GM23338 (cell line): ENCODE measurements at regions not wholly inside any gene's neighbourhood (a gene's known extent, or its start where the extent isn't known, plus 50 kb on each side); places are given as distances from the start of the nearest gene placed in this dataset.

Experiments
- ATAC-seq: fragments of 200-7000 bp; cut with Tn5 transposase; 3 replicates; pipeline ENCODE4 v1.9.1; 2020
- DNase-seq: peaks from one replicate; pipeline ENCODE4 v3.0.0-alpha.2; 2015; ENCODE audit warnings: low spot score
- H2AFZ ChIP-seq: fragments of 200-600 bp; sonication (generic); 2 replicates; pipeline ENCODE4 v1.8.0; 2016; ENCODE audit warnings: antibody characterized with exemption, mild to moderate bottlenecking, moderate library complexity
- H3F3A ChIP-seq: fragments of 200-600 bp; sonication (generic); replicated peaks from 2 replicates; pipeline ENCODE4 v1.8.0; 2017; ENCODE audit warnings: antibody characterized with exemption, mixed run types, low read depth
- H3K27ac ChIP-seq: fragments of 200-600 bp; sonication (generic); 2 replicates; pipeline ENCODE4 v1.6.1; 2016; ENCODE audit warnings: low read depth
- H3K27me3 ChIP-seq: fragments of 200-600 bp; sonication (generic); 2 replicates; pipeline ENCODE4 v1.8.0; 2016; ENCODE audit warnings: mild to moderate bottlenecking, mixed run types, moderate library complexity; ENCODE audit not compliant: insufficient read depth
- H3K36me3 ChIP-seq: fragments of 200-600 bp; sonication (generic); 2 replicates; pipeline ENCODE4 v1.8.0; 2016; ENCODE audit warnings: mild to moderate bottlenecking; ENCODE audit not compliant: insufficient read depth
- H3K4me1 ChIP-seq: fragments of 200-600 bp; sonication (generic); 2 replicates; pipeline ENCODE4 v1.8.0; 2016; ENCODE audit warnings: mild to moderate bottlenecking, moderate library complexity; ENCODE audit not compliant: insufficient read depth
- H3K4me2 ChIP-seq: fragments of 200-600 bp; sonication (generic); 2 replicates; pipeline ENCODE4 v1.7.1; 2017; ENCODE audit warnings: mixed run types
- H3K4me3 ChIP-seq: fragments of 200-600 bp; sonication (generic); 2 replicates; pipeline ENCODE4 v1.6.1; 2016; ENCODE audit warnings: mixed run types
- H3K79me2 ChIP-seq: fragments of 200-600 bp; sonication (generic); replicated peaks from 2 replicates; pipeline ENCODE4 v1.8.0; 2017; ENCODE audit warnings: mild to moderate bottlenecking; ENCODE audit not compliant: insufficient read depth
- H3K9me2 ChIP-seq: fragments of 200-600 bp; sonication (generic); 2 replicates; pipeline ENCODE4 v1.8.0; 2017; ENCODE audit not compliant: insufficient read depth
- H4K20me1 ChIP-seq: fragments of 200-600 bp; sonication (generic); replicated peaks from 2 replicates; pipeline ENCODE4 v1.8.0; 2017; ENCODE audit warnings: mild to moderate bottlenecking; ENCODE audit not compliant: insufficient read depth
- H3K27ac Mint-ChIP-seq: 2 replicates; pipeline ENCODE4 v1.8.0; 2020; ENCODE audit warnings: inconsistent platforms, mild to moderate bottlenecking, moderate library complexity, mixed read lengths
- H3K27me3 Mint-ChIP-seq: 3 replicates; pipeline ENCODE4 v1.8.0; 2022; ENCODE audit warnings: low read depth, mild to moderate bottlenecking, moderate library complexity, mixed read lengths, inconsistent platforms; ENCODE audit not compliant: insufficient read depth, poor library complexity
- H3K36me3 Mint-ChIP-seq: 3 replicates; pipeline ENCODE4 v1.8.0; 2021; ENCODE audit warnings: low read depth, mild to moderate bottlenecking, inconsistent platforms, moderate library complexity, mixed read lengths
- H3K4me1 Mint-ChIP-seq: 3 replicates; pipeline ENCODE4 v1.8.0; 2020; ENCODE audit warnings: mild to moderate bottlenecking, inconsistent platforms, mixed read lengths
- H3K4me3 Mint-ChIP-seq: 3 replicates; pipeline ENCODE4 v1.8.0; 2021; ENCODE audit warnings: moderate library complexity, mild to moderate bottlenecking, inconsistent platforms, mixed read lengths
- H3K9me3 Mint-ChIP-seq: 3 replicates; pipeline ENCODE4 v1.8.0; 2020; ENCODE audit warnings: moderate library complexity, mild to moderate bottlenecking, inconsistent platforms, mixed read lengths
- EZH2phosphoT487 ChIP-seq: fragments of 200-600 bp; sonication (generic); IDR thresholded peaks from one replicate; pipeline ENCODE4 v1.8.1; 2018; ENCODE audit warnings: antibody characterized with exemption; ENCODE audit not compliant: unreplicated experiment
- JUNB ChIP-seq: IDR thresholded peaks from one replicate; pipeline ENCODE4 v1.6.1; 2016; ENCODE audit warnings: antibody characterized with exemption; ENCODE audit not compliant: unreplicated experiment
- POLR2AphosphoS5 ChIP-seq: IDR thresholded peaks from 2 replicates; pipeline ENCODE4 v1.6.1; 2016; ENCODE audit warnings: antibody characterized with exemption, low read depth
- STAT1 ChIP-seq: IDR thresholded peaks from one replicate; pipeline ENCODE4 v1.6.1; 2016; ENCODE audit warnings: antibody characterized with exemption; ENCODE audit not compliant: unreplicated experiment
- ZNF114 ChIP-seq: fragments of 250-450 bp; sonication (Bioruptor Pico); IDR thresholded peaks from 2 replicates; pipeline ENCODE4 v1.5.0; 2020; ENCODE audit warnings: mild to moderate bottlenecking, moderate library complexity
- ZNF331 ChIP-seq: fragments of 250-450 bp; sonication (Bioruptor Pico); IDR thresholded peaks from 2 replicates; pipeline ENCODE4 v1.5.0; 2020; ENCODE audit warnings: low read depth, mild to moderate bottlenecking, moderate library complexity
- TF ChIP-seq, protein P1 (sequence below): fragments of 250-450 bp; sonication (Bioruptor Pico); IDR thresholded peaks from 2 replicates; pipeline ENCODE4 v1.5.0; 2020; ENCODE audit warnings: mild to moderate bottlenecking, moderate library complexity
- TF ChIP-seq, protein P2 (sequence below), 2 experiments: fragments of 200-600 bp in 1 of 2; sonication (generic) in 1 of 2; conservative IDR thresholded peaks; 2 replicates each; pipeline versions ENCODE4 v1.5.1 to v1.6.1; 2016 to 2017; ENCODE audit warnings: antibody characterized with exemption in 2 of 2, low read depth in 2 of 2, mild to moderate bottlenecking in 2 of 2, moderate library complexity in 1 of 2
- TF ChIP-seq, protein P3 (sequence below): IDR thresholded peaks from 2 replicates; pipeline ENCODE4 v1.6.1; 2016; ENCODE audit warnings: antibody characterized with exemption

DNA sequence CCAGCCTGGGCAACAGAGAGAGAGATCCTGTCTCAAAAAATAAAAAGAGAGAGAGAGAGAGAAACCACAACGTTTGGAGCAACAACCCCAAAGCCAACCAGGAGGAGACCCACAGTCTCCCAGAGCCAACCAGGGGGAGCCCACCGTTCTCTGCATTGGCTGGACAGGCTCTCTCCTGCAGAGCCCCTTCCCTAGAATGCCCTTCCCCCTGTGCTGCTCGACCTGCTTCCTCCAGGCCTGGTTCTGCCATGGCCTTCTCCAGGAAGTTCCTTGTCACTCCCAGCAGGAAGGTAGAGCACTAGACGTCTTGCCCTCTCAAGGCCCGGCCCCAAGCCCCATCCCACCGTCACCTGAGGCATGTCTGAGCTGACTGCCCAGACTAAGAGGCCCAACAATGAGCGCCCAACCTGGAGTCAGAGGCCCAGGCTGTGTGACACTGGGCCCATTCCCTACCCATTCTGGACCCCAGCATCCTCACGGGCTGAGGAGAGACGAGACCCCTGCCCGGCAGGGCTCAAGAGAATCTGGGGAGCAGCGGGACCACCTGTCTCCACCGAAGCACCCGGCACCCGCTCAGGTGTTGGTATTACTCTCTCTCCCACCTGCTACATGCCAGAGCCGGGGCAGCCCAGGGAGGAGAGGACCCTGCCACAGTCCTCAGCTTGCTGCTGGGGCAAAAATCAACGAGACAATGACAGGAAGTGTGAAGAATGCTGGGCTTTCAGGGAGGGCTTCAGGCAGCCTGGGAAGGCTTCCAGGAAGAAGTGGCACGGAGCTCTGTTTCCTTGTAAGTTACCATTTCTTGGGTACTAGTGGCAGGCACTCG, 61.2 kb downstream of the DIO3 start (continued):
- TF ChIP-seq, protein P1, sequence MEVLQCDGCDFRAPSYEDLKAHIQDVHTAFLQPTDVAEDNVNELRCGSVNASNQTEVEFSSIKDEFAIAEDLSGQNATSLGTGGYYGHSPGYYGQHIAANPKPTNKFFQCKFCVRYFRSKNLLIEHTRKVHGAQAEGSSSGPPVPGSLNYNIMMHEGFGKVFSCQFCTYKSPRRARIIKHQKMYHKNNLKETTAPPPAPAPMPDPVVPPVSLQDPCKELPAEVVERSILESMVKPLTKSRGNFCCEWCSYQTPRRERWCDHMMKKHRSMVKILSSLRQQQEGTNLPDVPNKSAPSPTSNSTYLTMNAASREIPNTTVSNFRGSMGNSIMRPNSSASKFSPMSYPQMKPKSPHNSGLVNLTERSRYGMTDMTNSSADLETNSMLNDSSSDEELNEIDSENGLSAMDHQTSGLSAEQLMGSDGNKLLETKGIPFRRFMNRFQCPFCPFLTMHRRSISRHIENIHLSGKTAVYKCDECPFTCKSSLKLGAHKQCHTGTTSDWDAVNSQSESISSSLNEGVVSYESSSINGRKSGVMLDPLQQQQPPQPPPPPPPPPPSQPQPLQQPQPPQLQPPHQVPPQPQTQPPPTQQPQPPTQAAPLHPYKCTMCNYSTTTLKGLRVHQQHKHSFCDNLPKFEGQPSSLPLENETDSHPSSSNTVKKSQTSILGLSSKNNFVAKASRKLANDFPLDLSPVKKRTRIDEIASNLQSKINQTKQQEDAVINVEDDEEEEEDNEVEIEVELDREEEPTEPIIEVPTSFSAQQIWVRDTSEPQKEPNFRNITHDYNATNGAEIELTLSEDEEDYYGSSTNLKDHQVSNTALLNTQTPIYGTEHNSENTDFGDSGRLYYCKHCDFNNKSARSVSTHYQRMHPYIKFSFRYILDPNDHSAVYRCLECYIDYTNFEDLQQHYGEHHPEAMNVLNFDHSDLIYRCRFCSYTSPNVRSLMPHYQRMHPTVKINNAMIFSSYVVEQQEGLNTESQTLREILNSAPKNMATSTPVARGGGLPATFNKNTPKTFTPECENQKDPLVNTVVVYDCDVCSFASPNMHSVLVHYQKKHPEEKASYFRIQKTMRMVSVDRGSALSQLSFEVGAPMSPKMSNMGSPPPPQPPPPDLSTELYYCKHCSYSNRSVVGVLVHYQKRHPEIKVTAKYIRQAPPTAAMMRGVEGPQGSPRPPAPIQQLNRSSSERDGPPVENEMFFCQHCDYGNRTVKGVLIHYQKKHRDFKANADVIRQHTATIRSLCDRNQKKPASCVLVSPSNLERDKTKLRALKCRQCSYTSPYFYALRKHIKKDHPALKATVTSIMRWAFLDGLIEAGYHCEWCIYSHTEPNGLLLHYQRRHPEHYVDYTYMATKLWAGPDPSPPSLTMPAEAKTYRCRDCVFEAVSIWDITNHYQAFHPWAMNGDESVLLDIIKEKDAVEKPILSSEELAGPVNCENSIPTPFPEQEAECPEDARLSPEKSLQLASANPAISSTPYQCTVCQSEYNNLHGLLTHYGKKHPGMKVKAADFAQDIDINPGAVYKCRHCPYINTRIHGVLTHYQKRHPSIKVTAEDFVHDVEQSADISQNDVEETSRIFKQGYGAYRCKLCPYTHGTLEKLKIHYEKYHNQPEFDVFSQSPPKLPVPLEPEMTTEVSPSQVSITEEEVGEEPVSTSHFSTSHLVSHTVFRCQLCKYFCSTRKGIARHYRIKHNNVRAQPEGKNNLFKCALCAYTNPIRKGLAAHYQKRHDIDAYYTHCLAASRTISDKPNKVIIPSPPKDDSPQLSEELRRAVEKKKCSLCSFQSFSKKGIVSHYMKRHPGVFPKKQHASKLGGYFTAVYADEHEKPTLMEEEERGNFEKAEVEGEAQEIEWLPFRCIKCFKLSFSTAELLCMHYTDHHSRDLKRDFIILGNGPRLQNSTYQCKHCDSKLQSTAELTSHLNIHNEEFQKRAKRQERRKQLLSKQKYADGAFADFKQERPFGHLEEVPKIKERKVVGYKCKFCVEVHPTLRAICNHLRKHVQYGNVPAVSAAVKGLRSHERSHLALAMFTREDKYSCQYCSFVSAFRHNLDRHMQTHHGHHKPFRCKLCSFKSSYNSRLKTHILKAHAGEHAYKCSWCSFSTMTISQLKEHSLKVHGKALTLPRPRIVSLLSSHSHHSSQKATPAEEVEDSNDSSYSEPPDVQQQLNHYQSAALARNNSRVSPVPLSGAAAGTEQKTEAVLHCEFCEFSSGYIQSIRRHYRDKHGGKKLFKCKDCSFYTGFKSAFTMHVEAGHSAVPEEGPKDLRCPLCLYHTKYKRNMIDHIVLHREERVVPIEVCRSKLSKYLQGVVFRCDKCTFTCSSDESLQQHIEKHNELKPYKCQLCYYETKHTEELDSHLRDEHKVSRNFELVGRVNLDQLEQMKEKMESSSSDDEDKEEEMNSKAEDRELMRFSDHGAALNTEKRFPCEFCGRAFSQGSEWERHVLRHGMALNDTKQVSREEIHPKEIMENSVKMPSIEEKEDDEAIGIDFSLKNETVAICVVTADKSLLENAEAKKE (CRISPR knock-in tag): no peak
- TF ChIP-seq POLR2AphosphoS5 (no peak), ZNF331 (no peak), ZNF114 (CRISPR knock-in tag) (no peak), STAT1 (no peak), EZH2phosphoT487 (no peak)

DNA sequence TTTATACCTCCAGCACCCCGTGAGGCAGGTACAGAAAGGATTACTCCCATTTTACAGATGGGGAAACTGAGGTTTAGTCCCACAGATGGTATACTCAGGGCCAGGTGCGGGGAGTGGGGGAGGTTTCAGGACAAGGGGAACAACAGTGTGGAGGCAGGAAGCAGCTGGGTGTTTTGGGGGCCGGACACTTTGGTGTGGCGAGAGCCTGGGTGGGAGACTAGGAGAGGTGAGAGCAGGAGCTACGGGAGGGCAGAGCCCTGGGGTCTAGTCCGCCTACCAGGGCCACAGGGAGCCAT, 61.7 kb downstream of the DIO3 start:
- no peaks in the 10 kb centered on the region for H3K79me2 ChIP-seq
- no peaks in the 10 kb centered on the region; the same call in 2 of the 3 replicates for H3K9me3 Mint-ChIP-seq
- H3K27me3 Mint-ChIP-seq: peaks cover 20% of the 10 kb centered on the region
- no peaks in the 10 kb centered on the region for H3F3A ChIP-seq
- H3K4me3 ChIP-seq: no peak overlapping the region
- H3K27ac Mint-ChIP-seq: no peak overlapping the region
- H3K36me3 Mint-ChIP-seq: no peaks in the 10 kb centered on the region; the same call in 2 of the 3 replicates
- H3K4me2 ChIP-seq: no peak overlapping the region
- no peak overlapping the region for H3K27ac ChIP-seq
- no peaks in the 10 kb centered on the region for H3K36me3 ChIP-seq
- no peaks in the 10 kb centered on the region for H4K20me1 ChIP-seq
- H3K27me3 ChIP-seq: peaks cover 3% of the 10 kb centered on the region; the same call in 1 of the 2 replicates
- H3K4me1 ChIP-seq: no peaks in the 10 kb centered on the region; the same call in 1 of the 2 replicates
- no peak for DNase-seq
- H3K4me1 Mint-ChIP-seq: peaks cover 16% of the 10 kb centered on the region
- H3K4me3 Mint-ChIP-seq: no peak overlapping the region
- no peaks in the 10 kb centered on the region for H3K9me2 ChIP-seq
- no peak for TF ChIP-seq JUNB
- TF ChIP-seq, protein P2, sequence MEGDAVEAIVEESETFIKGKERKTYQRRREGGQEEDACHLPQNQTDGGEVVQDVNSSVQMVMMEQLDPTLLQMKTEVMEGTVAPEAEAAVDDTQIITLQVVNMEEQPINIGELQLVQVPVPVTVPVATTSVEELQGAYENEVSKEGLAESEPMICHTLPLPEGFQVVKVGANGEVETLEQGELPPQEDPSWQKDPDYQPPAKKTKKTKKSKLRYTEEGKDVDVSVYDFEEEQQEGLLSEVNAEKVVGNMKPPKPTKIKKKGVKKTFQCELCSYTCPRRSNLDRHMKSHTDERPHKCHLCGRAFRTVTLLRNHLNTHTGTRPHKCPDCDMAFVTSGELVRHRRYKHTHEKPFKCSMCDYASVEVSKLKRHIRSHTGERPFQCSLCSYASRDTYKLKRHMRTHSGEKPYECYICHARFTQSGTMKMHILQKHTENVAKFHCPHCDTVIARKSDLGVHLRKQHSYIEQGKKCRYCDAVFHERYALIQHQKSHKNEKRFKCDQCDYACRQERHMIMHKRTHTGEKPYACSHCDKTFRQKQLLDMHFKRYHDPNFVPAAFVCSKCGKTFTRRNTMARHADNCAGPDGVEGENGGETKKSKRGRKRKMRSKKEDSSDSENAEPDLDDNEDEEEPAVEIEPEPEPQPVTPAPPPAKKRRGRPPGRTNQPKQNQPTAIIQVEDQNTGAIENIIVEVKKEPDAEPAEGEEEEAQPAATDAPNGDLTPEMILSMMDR (conservative IDR thresholded peaks at IDR 0.05; ENCODE audit: low read depth in 2 of 2): no peak
- TF ChIP-seq, protein P3, sequence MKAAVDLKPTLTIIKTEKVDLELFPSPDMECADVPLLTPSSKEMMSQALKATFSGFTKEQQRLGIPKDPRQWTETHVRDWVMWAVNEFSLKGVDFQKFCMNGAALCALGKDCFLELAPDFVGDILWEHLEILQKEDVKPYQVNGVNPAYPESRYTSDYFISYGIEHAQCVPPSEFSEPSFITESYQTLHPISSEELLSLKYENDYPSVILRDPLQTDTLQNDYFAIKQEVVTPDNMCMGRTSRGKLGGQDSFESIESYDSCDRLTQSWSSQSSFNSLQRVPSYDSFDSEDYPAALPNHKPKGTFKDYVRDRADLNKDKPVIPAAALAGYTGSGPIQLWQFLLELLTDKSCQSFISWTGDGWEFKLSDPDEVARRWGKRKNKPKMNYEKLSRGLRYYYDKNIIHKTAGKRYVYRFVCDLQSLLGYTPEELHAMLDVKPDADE: no peak
- no peak for TF ChIP-seq ZNF331
- no peak for TF ChIP-seq ZNF114 (CRISPR knock-in tag)
- no peak for ATAC-seq
- no peak overlapping the region for H2AFZ ChIP-seq
